ENCODE measurements at regions not wholly inside any gene's neighbourhood (a gene's known extent, or its start where the extent isn't known, plus 50 kb on each side); places are given as distances from the start of the nearest gene placed in this dataset.
"Not testable (repeated sequence)": the region's sequence is repeated elsewhere in the genome, so short reads cannot be mapped to it uniquely, and the experiment has no call there.

- no peaks in the 10 kb centered on the region for H3K4me1 Mint-ChIP-seq
- H3K9me3 Mint-ChIP-seq: no peaks in the 10 kb centered on the region
Measured at GRCh38 chr13:33340631-33341030, 55.1 kb upstream of the STARD13 start.

GRCh38 chr13:33341861-33342452 lies 56.4 kb upstream of the STARD13 start:
- Mint-ChIP-seq H3K9me3 (no peaks in the 10 kb centered on the region), H3K4me3 (no peak overlapping the region), H3K27me3 (no peaks in the 10 kb centered on the region), H3K27ac (no peak overlapping the region), H3K36me3 (no peaks in the 10 kb centered on the region), H3K4me1 (no peaks in the 10 kb centered on the region)
- no peak for ATAC-seq

More at GRCh38 chr13:33340631-33341030, 55.1 kb upstream of the STARD13 start:
- H3K4me3 Mint-ChIP-seq: no peak overlapping the region
- H3K36me3 Mint-ChIP-seq: no peaks in the 10 kb centered on the region
- no peak for ATAC-seq
- no peaks in the 10 kb centered on the region for H3K27me3 Mint-ChIP-seq
- H3K27ac Mint-ChIP-seq: no peak overlapping the region

GRCh38 chr13:33345842-33346241 lies 60.3 kb upstream of the STARD13 start:
- Mint-ChIP-seq H3K27ac (no peak overlapping the region), H3K36me3 (no peaks in the 10 kb centered on the region), H3K4me3 (no peak overlapping the region), H3K27me3 (peaks cover 26% of the 10 kb centered on the region), H3K4me1 (peaks cover 5% of the 10 kb centered on the region), H3K9me3 (no peaks in the 10 kb centered on the region)
- no peak for ATAC-seq

GRCh38 chr13:33347861-33348260 lies 62.3 kb upstream of the STARD13 start:
- ATAC-seq: no peak
- Mint-ChIP-seq H3K36me3 (no peaks in the 10 kb centered on the region), H3K4me1 (peaks cover 10% of the 10 kb centered on the region), H3K9me3 (no peaks in the 10 kb centered on the region), H3K27ac (no peak overlapping the region), H3K4me3 (no peak overlapping the region), H3K27me3 (peaks cover 30% of the 10 kb centered on the region)

- no peaks in the 10 kb centered on the region for H3K9me3 Mint-ChIP-seq
- no peaks in the 10 kb centered on the region for H3K36me3 Mint-ChIP-seq
- peaks cover 15% of the 10 kb centered on the region for H3K4me1 Mint-ChIP-seq
- no peak overlapping the region for H3K4me3 Mint-ChIP-seq
- peaks cover 35% of the 10 kb centered on the region for H3K27me3 Mint-ChIP-seq
- ATAC-seq: no peak
- H3K27ac Mint-ChIP-seq: no peak overlapping the region
Measured at GRCh38 chr13:33348366-33348765, 62.8 kb upstream of the STARD13 start.

GRCh38 chr13:33349288-33349985 lies 63.9 kb upstream of the STARD13 start:
- Mint-ChIP-seq H3K4me3 (no peak overlapping the region), H3K4me1 (peaks cover 26% of the 10 kb centered on the region), H3K27ac (no peak overlapping the region), H3K27me3 (peaks cover 36% of the 10 kb centered on the region), H3K36me3 (no peaks in the 10 kb centered on the region), H3K9me3 (no peaks in the 10 kb centered on the region)
- ATAC-seq: no peak

GRCh38 chr13:33349986-33350826 lies 64.7 kb upstream of the STARD13 start:
- H3K4me1 Mint-ChIP-seq: peaks cover 26% of the 10 kb centered on the region
- H3K9me3 Mint-ChIP-seq: no peaks in the 10 kb centered on the region
- H3K36me3 Mint-ChIP-seq: no peaks in the 10 kb centered on the region
- H3K27me3 Mint-ChIP-seq: peaks cover 36% of the 10 kb centered on the region
- no peak overlapping the region for H3K27ac Mint-ChIP-seq
- peak overlapping the region; percentile 28 for H3K4me3 Mint-ChIP-seq
- ATAC-seq: peak; percentile 15

- H3K27ac Mint-ChIP-seq: no peak overlapping the region
- H3K36me3 Mint-ChIP-seq: no peaks in the 10 kb centered on the region
- no peak overlapping the region for H3K4me3 Mint-ChIP-seq
- H3K27me3 Mint-ChIP-seq: peaks cover 36% of the 10 kb centered on the region
- no peak for ATAC-seq
- peaks cover 26% of the 10 kb centered on the region for H3K4me1 Mint-ChIP-seq
- H3K9me3 Mint-ChIP-seq: no peaks in the 10 kb centered on the region
Measured at GRCh38 chr13:33351319-33351718, 65.8 kb upstream of the STARD13 start.

GRCh38 chr13:33352041-33352440 lies 66.5 kb upstream of the STARD13 start:
- ATAC-seq: no peak
- Mint-ChIP-seq H3K27me3 (peaks cover 36% of the 10 kb centered on the region), H3K27ac (no peak overlapping the region), H3K9me3 (no peaks in the 10 kb centered on the region), H3K4me3 (no peak overlapping the region), H3K4me1 (peaks cover 26% of the 10 kb centered on the region), H3K36me3 (no peaks in the 10 kb centered on the region)

GRCh38 chr13:33352526-33352925 lies 67.0 kb upstream of the STARD13 start:
- Mint-ChIP-seq H3K4me1 (peaks cover 26% of the 10 kb centered on the region), H3K27me3 (peaks cover 36% of the 10 kb centered on the region), H3K9me3 (no peaks in the 10 kb centered on the region), H3K36me3 (no peaks in the 10 kb centered on the region), H3K27ac (peak overlapping the region; percentile 17), H3K4me3 (no peak overlapping the region)
- ATAC-seq: no peak

GRCh38 chr13:33353210-33353609 lies 67.7 kb upstream of the STARD13 start:
- peaks cover 26% of the 10 kb centered on the region for H3K4me1 Mint-ChIP-seq
- H3K27me3 Mint-ChIP-seq: peaks cover 34% of the 10 kb centered on the region
- no peaks in the 10 kb centered on the region for H3K9me3 Mint-ChIP-seq
- H3K27ac Mint-ChIP-seq: peak overlapping the region; percentile 17
- no peak overlapping the region for H3K4me3 Mint-ChIP-seq
- peak; percentile 80 for ATAC-seq
- H3K36me3 Mint-ChIP-seq: no peaks in the 10 kb centered on the region

GRCh38 chr13:33353646-33354045 lies 68.1 kb upstream of the STARD13 start:
- Mint-ChIP-seq H3K27me3 (peaks cover 30% of the 10 kb centered on the region), H3K9me3 (no peaks in the 10 kb centered on the region), H3K4me1 (peaks cover 26% of the 10 kb centered on the region), H3K27ac (no peak overlapping the region), H3K36me3 (no peaks in the 10 kb centered on the region), H3K4me3 (no peak overlapping the region)
- ATAC-seq: no peak

- Mint-ChIP-seq H3K36me3 (no peaks in the 10 kb centered on the region), H3K27ac (no peak overlapping the region), H3K27me3 (peaks cover 15% of the 10 kb centered on the region), H3K4me3 (no peak overlapping the region), H3K9me3 (peaks cover 2% of the 10 kb centered on the region), H3K4me1 (peaks cover 26% of the 10 kb centered on the region)
- no peak for ATAC-seq
Measured at GRCh38 chr13:33355201-33355895, 69.8 kb upstream of the STARD13 start.

- peaks cover 17% of the 10 kb centered on the region for H3K4me1 Mint-ChIP-seq
- not testable (repeated sequence) for H3K9me3 Mint-ChIP-seq, H3K36me3 Mint-ChIP-seq, H3K4me3 Mint-ChIP-seq, H3K27ac Mint-ChIP-seq, ATAC-seq, H3K27me3 Mint-ChIP-seq
Measured at GRCh38 chr13:33358076-33358475, 72.5 kb upstream of the STARD13 start.

All from stimulated activated memory B cell treated with anti-CD40 and anti-IgM and Interleukin-4, amounts not matched to agents 10 μg/mL and 1 μg/mL and 100 μg/mL, for 72 hours (primary cell).